ENCODE measurements at regions not wholly inside any gene's neighbourhood (a gene's known extent, or its start where the extent isn't known, plus 50 kb on each side); places are given as distances from the start of the nearest gene placed in this dataset.

DNA sequence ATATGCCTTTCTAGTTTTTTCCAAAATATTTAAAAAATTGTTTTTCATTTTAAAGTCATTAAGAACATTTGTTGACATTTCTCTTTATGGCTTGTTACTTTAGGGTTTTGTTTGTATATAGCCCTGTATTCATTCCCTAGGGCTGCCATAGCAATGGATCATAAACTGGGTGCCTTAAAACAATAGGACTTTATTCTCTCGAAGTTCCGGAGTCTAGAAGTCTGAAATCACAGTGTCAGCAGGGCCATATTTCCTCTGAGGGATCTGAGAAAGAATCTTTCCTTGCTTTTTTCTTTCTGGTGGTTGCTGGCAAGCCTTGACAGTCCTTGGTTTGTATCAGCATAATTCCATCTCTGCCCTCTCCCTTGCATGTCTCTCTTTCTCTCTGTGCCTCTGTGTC, 63.4 kb upstream of the CADPS start:
- H3K4me3 Mint-ChIP-seq (ENCODE audit: unreplicated experiment): no peak overlapping the region
- no peak for TF ChIP-seq CTCF (IDR thresholded peaks at IDR 0.05)
- no peaks in the 10 kb centered on the region for H3K27me3 Mint-ChIP-seq (ENCODE audit: unreplicated experiment)
- H3K36me3 Mint-ChIP-seq (ENCODE audit: unreplicated experiment): no peaks in the 10 kb centered on the region
- no peak for DNase-seq (ENCODE audit: extremely low spot score, unreplicated experiment)
- H3K9me3 Mint-ChIP-seq (ENCODE audit: unreplicated experiment): peaks cover 5% of the 10 kb centered on the region
- no peak overlapping the region for H3K27ac Mint-ChIP-seq (ENCODE audit: unreplicated experiment)
- no peaks in the 10 kb centered on the region for H3K4me1 Mint-ChIP-seq (ENCODE audit: unreplicated experiment)

- DNase-seq (ENCODE audit: extremely low spot score, unreplicated experiment): no peak
- Mint-ChIP-seq H3K9me3 (ENCODE audit: unreplicated experiment) (peaks cover 5% of the 10 kb centered on the region), H3K36me3 (ENCODE audit: unreplicated experiment) (no peaks in the 10 kb centered on the region), H3K4me1 (ENCODE audit: unreplicated experiment) (no peaks in the 10 kb centered on the region), H3K4me3 (ENCODE audit: unreplicated experiment) (no peak overlapping the region), H3K27me3 (ENCODE audit: unreplicated experiment) (no peaks in the 10 kb centered on the region), H3K27ac (ENCODE audit: unreplicated experiment) (no peak overlapping the region)
- no peak for TF ChIP-seq CTCF (IDR thresholded peaks at IDR 0.05)
Observed at GRCh38 chr3:62939707-62940106, 64.5 kb upstream of the CADPS start.

- DNase-seq (ENCODE audit: extremely low spot score, unreplicated experiment): no peak
- Mint-ChIP-seq H3K36me3 (ENCODE audit: unreplicated experiment) (no peaks in the 10 kb centered on the region), H3K9me3 (ENCODE audit: unreplicated experiment) (peaks cover 5% of the 10 kb centered on the region), H3K4me1 (ENCODE audit: unreplicated experiment) (no peaks in the 10 kb centered on the region), H3K4me3 (ENCODE audit: unreplicated experiment) (no peak overlapping the region), H3K27me3 (ENCODE audit: unreplicated experiment) (no peaks in the 10 kb centered on the region), H3K27ac (ENCODE audit: unreplicated experiment) (no peak overlapping the region)
- TF ChIP-seq CTCF (IDR thresholded peaks at IDR 0.05): no peak
Observed at GRCh38 chr3:62940771-62941563, 65.8 kb upstream of the CADPS start.

DNA sequence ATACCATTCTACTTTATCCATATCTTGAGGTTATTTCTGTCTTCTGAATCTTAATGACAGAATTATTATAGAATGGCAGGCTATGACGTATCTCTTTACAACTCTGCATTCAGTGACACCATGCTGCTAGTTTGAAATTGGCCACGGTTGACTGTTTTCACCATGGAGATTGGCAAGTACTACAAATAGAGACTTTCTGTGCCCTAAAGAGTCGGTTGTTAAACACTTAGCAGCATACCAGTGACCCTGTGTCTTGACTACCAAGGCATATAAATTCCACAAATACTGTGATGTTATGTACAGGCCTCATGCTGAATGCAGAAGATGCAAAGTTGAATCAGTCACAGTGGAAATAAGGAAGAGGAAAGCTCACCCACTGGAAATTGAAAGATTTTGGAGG, 67.0 kb upstream of the CADPS start:
- Mint-ChIP-seq H3K4me3 (ENCODE audit: unreplicated experiment) (no peak overlapping the region), H3K36me3 (ENCODE audit: unreplicated experiment) (no peaks in the 10 kb centered on the region), H3K9me3 (ENCODE audit: unreplicated experiment) (peaks cover 5% of the 10 kb centered on the region), H3K27me3 (ENCODE audit: unreplicated experiment) (peaks cover under 1% of the 10 kb centered on the region), H3K27ac (ENCODE audit: unreplicated experiment) (no peak overlapping the region), H3K4me1 (ENCODE audit: unreplicated experiment) (no peaks in the 10 kb centered on the region)
- TF ChIP-seq CTCF (IDR thresholded peaks at IDR 0.05): no peak
- no peak for DNase-seq (ENCODE audit: extremely low spot score, unreplicated experiment)

DNA sequence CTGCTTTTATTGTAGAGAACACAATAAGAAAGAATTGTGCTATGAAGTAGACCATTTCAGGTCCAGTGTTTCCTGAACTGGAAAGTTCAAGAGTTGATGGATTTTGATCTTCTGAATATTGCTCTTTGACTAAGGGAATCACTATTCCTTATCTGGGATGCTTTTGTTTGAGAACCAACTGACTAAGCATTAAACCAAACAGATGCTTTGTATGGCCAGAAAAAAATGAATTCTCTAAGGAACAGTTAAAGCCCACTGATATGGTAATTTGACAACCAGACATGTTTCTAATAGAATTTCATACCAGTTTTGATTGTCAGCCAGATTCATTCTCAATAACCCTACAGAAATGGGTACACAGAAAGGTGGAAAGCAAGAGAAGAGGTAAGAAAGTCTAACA, 67.5 kb upstream of the CADPS start:
- no peak for DNase-seq (ENCODE audit: extremely low spot score, unreplicated experiment)
- Mint-ChIP-seq H3K36me3 (ENCODE audit: unreplicated experiment) (no peaks in the 10 kb centered on the region), H3K27ac (ENCODE audit: unreplicated experiment) (no peak overlapping the region), H3K9me3 (ENCODE audit: unreplicated experiment) (peaks cover 5% of the 10 kb centered on the region), H3K27me3 (ENCODE audit: unreplicated experiment) (peaks cover 2% of the 10 kb centered on the region), H3K4me1 (ENCODE audit: unreplicated experiment) (no peaks in the 10 kb centered on the region), H3K4me3 (ENCODE audit: unreplicated experiment) (no peak overlapping the region)
- TF ChIP-seq CTCF (IDR thresholded peaks at IDR 0.05): no peak

Measured in osteocyte (in vitro differentiated cells).